ENCODE measurements at regions not wholly inside any gene's neighbourhood (a gene's known extent, or its start where the extent isn't known, plus 50 kb on each side); places are given as distances from the start of the nearest gene placed in this dataset.
"Not testable (repeated sequence)": the region's sequence is repeated elsewhere in the genome, so short reads cannot be mapped to it uniquely, and the experiment has no call there.

DNA sequence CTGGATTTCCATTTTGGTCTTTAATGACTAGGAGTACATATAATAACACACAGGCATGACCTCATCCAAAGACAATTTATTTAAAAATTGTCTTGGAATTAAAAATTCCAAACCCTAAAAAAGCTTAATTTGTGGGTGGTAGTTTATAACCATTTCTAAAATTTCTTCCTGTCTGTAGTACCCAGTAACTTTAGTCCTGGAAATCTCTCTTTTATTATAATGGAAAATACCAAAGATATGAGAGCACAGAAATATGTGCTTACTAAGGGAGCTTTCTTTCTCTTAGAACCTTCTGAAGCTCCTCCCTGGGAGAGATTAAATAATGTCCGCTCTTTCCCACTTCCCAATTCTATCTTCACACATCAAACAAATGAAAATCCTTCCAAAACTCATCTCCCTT is 70.5 kb upstream of the PRL start:
- TF ChIP-seq, protein P1, sequence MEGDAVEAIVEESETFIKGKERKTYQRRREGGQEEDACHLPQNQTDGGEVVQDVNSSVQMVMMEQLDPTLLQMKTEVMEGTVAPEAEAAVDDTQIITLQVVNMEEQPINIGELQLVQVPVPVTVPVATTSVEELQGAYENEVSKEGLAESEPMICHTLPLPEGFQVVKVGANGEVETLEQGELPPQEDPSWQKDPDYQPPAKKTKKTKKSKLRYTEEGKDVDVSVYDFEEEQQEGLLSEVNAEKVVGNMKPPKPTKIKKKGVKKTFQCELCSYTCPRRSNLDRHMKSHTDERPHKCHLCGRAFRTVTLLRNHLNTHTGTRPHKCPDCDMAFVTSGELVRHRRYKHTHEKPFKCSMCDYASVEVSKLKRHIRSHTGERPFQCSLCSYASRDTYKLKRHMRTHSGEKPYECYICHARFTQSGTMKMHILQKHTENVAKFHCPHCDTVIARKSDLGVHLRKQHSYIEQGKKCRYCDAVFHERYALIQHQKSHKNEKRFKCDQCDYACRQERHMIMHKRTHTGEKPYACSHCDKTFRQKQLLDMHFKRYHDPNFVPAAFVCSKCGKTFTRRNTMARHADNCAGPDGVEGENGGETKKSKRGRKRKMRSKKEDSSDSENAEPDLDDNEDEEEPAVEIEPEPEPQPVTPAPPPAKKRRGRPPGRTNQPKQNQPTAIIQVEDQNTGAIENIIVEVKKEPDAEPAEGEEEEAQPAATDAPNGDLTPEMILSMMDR (IDR thresholded peaks at IDR 0.05; ENCODE audit: control extremely low read depth, extremely low read depth, low read depth, missing control alignments), result no peak
- DNase-seq (ENCODE audit: extremely low spot score), result no peak
- POLR2A ChIA-PET, result no interaction called here
- CTCF ChIA-PET, result interaction anchor here (1.0 to 1.5 kb wide), 2 partner anchors 13 to 294 kb away, joined by 3 read pairs; no protein-coding TSS in a partner anchor

DNA sequence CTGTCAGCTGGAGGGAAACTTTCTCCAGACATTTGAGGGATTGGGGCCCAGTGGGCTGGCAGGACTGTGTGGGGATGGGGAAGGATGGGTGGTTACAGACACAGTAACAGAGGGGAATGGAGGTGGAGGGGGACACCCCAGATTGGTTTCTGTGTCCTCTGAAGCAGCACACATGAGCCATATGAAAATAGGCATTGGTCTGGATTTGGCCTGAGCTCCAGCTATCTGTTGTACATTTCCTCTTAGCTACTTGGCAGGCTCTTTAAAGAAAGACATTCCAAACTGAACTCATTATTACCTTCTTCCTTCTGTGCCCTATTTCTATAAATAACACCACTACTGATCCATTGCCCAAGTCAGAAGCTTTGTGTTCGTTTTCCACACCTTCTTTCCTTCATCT is 72.0 kb upstream of the PRL start:
- DNase-seq (ENCODE audit: extremely low spot score), result no peak
- TF ChIP-seq, protein P1 (IDR thresholded peaks at IDR 0.05; ENCODE audit: control extremely low read depth, extremely low read depth, low read depth, missing control alignments), result no peak
- ChIA-PET CTCF (no interaction called here), POLR2A (no interaction called here)

DNA sequence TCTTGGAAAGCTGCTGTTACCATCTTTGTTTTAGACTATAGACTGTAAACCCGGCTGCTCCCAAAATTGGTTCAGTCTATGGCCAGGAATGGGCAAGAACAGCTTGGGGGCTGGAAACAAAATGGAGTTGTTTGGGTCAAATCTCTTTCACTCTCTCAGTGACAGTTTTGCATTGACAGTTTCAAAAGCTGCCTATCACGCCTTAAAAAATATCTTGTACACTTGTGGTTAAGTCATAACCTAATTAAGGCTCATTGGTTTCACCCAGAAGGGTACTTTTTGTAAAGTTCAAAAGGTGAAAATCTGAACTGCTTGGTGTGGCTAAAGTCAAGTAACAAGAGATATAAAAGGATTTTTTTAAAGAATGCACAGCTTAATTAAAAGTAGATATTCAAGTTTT is 76.1 kb upstream of the PRL start:
- CTCF ChIA-PET, result interaction anchor here (0.8 to 1.5 kb wide), 4 partner anchors 9 to 39 kb away, joined by 3 read pairs; no protein-coding TSS in a partner anchor
- POLR2A ChIA-PET, result interaction anchor here (0.6 kb wide), 1 partner anchor 43 kb away, joined by 3 read pairs; no protein-coding TSS in a partner anchor
- DNase-seq (ENCODE audit: extremely low spot score), result peak; percentile 14
- TF ChIP-seq, protein P1 (IDR thresholded peaks at IDR 0.05; ENCODE audit: control extremely low read depth, extremely low read depth, low read depth, missing control alignments), result no peak

DNA sequence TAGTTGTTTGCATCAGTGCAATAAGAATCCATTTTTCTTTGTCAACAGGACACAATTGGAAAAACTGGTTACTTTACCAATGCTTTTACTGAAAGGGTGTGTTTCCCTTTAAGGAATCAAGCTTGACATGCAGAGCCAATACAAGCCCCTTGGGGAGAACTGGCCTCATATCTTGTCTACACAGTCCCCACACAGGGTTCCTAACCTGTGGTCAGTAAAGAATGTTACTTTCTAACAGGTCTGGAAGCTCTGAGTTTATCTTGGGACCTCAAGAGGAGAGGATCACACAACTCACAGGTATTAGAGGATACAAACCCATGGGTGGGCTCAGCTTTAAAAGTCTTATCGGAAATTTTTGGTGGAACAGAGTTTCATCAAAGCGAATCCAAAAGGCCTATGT is 78.1 kb upstream of the PRL start:
- CTCF ChIA-PET; DNase-seq (ENCODE audit: extremely low spot score): not testable (repeated sequence)
- POLR2A ChIA-PET, result interaction anchor here (0.9 kb wide), 1 partner anchor 782 kb away, joined by 4 read pairs; the partner anchor contains the start of gene SOX4

DNA sequence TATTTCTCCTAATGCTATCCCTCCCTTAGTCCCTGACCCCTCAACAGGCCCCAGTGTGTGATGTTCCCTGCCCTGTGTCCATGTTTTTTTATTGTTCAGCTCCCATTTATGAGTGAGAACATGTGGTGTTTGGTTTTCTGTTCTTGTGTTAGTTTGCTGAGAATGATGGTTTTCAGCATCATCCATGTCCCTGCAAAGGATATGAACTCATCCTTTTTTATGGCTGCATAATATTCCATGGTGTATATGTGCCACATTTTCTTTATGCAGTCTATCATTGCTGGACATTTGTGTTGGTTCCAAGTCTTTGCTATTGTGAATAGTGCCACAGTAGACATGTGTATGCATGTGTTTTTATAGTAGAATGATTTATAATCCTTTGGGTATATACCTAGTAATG is 79.5 kb upstream of the PRL start:
- POLR2A ChIA-PET; CTCF ChIA-PET; DNase-seq (ENCODE audit: extremely low spot score): not testable (repeated sequence)

DNA sequence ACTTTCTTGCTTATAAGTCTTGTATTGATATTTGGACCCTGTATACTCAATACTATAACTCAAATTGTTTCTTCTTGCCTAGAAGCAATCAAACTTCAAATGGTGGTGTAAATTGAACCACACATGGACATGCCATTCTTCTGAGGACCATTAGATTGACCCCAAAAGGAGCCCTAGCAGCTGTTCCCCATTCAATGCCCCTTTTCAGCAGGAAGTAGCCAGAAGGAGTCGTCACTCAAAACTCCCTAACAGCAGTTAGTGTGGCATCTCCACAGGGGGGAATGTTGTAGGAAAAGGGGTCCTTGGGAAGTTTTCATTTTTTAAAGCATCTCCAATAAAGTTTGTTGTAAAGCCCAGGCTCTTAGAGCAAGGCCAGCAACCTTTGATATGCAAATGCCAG is 81.7 kb upstream of the PRL start:
- POLR2A ChIA-PET; CTCF ChIA-PET; DNase-seq (ENCODE audit: extremely low spot score): not testable (repeated sequence)

DNA sequence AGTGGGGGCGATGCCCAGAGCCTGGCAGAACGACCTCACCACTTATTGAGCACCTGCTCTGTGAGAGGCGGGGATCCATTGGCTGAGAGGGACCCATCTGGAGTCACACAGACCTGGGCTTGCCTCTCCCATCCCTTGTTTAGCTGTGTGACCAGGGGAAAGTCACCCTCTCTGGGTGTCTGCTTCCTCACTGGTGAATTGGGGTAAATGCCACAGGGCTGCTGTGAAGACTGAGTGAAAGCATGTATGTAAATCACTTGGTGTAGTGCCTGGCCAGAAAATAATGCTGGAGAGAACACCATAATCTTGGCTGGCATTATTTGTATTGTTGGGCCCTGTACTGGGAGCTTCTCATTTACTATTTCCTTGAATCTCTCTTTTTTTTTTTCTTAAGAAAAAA is 83.4 kb upstream of the PRL start:
- ChIA-PET CTCF (interaction anchor here (0.7 kb wide), 1 partner anchor 13 kb away, joined by 3 read pairs; no protein-coding TSS in a partner anchor), POLR2A (no interaction called here)
- DNase-seq (ENCODE audit: extremely low spot score), result no peak
- TF ChIP-seq, protein P1 (IDR thresholded peaks at IDR 0.05; ENCODE audit: control extremely low read depth, extremely low read depth, low read depth, missing control alignments), result no peak

DNA sequence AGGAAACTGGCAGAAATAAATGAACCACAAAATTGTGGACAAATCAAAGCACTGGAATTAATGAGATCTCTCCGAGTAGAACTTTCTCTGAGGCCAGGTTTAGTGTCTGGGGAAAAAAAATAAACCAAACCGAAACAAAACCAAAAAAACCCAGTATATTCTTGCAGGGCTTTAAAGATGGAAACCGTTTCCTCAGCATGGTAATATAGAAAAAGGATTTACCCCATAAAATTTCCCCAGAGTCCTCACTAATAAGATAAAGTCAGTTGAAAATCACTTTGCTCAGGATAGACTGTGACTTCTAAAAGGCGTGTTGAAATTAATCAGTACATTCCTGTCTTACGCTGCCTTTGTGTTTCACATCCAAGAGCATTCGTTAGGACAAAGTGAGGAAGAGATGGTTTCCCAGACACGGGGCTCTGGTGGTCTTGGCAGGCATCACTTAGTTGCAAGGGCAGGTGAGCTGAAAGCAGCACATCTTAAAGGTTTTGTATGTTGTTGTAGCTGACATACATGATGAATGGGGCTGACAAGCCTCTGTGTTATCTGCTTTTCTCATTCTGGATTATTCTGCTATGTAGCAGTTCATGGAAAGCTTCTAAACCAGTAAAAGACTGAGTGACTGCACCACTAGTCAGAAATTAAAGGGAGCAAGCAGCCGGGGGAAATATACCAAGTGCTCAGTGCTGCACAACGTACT is 85.2 kb upstream of the PRL start:
- CTCF ChIA-PET, result interaction anchor here (0.6 kb wide), 1 partner anchor 18 kb away, joined by 3 read pairs; no protein-coding TSS in a partner anchor

More for the DNA sequence above, 85.2 kb upstream of the PRL start:
- no peak for DNase-seq (ENCODE audit: extremely low spot score)
- TF ChIP-seq, protein P1 (IDR thresholded peaks at IDR 0.05; ENCODE audit: control extremely low read depth, extremely low read depth, low read depth, missing control alignments), result no peak
- POLR2A ChIA-PET, result no interaction called here
